ENCODE measurements at regions not wholly inside any gene's neighbourhood (a gene's known extent, or its start where the extent isn't known, plus 50 kb on each side); places are given as distances from the start of the nearest gene placed in this dataset.

DNA sequence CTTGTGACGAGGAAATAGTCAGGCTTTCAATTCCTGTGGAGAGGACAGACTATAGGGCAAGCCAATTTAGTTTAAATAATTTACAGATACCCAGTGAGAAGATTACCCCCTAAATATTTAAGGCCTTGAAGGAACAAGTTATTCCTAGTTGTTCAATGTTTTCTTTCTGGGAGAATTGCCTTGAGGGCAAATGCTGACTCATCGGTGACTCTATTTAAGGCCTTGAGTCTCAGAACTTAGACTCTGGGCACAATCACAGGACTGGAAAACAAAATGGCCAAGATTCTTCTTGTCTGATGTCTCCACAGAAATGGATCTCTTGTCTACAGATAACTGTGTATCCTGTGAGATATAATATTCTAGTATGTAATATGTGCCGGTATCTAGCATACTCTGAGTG is 467.1 kb downstream of the SUCLG1 start:
- TF ChIP-seq, protein P1, sequence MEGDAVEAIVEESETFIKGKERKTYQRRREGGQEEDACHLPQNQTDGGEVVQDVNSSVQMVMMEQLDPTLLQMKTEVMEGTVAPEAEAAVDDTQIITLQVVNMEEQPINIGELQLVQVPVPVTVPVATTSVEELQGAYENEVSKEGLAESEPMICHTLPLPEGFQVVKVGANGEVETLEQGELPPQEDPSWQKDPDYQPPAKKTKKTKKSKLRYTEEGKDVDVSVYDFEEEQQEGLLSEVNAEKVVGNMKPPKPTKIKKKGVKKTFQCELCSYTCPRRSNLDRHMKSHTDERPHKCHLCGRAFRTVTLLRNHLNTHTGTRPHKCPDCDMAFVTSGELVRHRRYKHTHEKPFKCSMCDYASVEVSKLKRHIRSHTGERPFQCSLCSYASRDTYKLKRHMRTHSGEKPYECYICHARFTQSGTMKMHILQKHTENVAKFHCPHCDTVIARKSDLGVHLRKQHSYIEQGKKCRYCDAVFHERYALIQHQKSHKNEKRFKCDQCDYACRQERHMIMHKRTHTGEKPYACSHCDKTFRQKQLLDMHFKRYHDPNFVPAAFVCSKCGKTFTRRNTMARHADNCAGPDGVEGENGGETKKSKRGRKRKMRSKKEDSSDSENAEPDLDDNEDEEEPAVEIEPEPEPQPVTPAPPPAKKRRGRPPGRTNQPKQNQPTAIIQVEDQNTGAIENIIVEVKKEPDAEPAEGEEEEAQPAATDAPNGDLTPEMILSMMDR (optimal IDR thresholded peaks at IDR 0.05 in 1 of 3, IDR thresholded peaks at IDR 0.05 in 1 of 3, conservative IDR thresholded peaks at IDR 0.05 in 1 of 3; ENCODE audit: extremely low read depth in 1 of 3, insufficient read depth in 2 of 3, low read length in 3 of 3): no peak
- no peak for TF ChIP-seq EZH2 (IDR thresholded peaks at IDR 0.05; ENCODE audit: low read length)
